MCF 10A (cell line): ENCODE measurements at regions not wholly inside any gene's neighbourhood (a gene's known extent, or its start where the extent isn't known, plus 50 kb on each side); places are given as distances from the start of the nearest gene placed in this dataset.

Experiments
- BruUV-seq: library from RNA; stranded (reverse); fragments of 400-500 nt; replicated peaks from 2 replicates; lab custom pipeline; 2021; lab: Mats Ljungman, UMichigan
- CTCF ChIA-PET: fragments of 300-600 bp; sonication (Branson Sonifier 250); formaldehyde crosslinking; extraction: SDS; loops from one replicate; lab custom pipeline; 2021; ENCODE audit warnings: antibody characterized with exemption, inconsistent platforms; lab: Yijun Ruan, JAX
- POLR2A ChIA-PET: fragments of 300-600, 350-650 bp; sonication (Branson Sonifier 250); formaldehyde crosslinking; extraction: SDS; loops from one replicate; lab custom pipeline; 2020; ENCODE audit warnings: antibody characterized with exemption, inconsistent platforms; lab: Yijun Ruan, JAX
- DNase-seq: peaks from one replicate; pipeline ENCODE4 v3.0.0-alpha.2; 2018; ENCODE audit not compliant: unreplicated experiment
- H3K27ac Mint-ChIP-seq: one replicate; pipeline ENCODE4 v1.8.0; 2022; ENCODE audit warnings: mild to moderate bottlenecking, low read depth, mixed read lengths; ENCODE audit not compliant: unreplicated experiment
- H3K27me3 Mint-ChIP-seq: one replicate; pipeline ENCODE4 v1.8.0; 2022; ENCODE audit warnings: mixed read lengths; ENCODE audit not compliant: insufficient read depth, unreplicated experiment
- H3K36me3 Mint-ChIP-seq: one replicate; pipeline ENCODE4 v1.8.0; 2022; ENCODE audit warnings: mild to moderate bottlenecking, moderate library complexity, mixed read lengths; ENCODE audit not compliant: insufficient read depth, unreplicated experiment
- H3K4me1 Mint-ChIP-seq: one replicate; pipeline ENCODE4 v1.8.0; 2022; ENCODE audit warnings: mixed read lengths; ENCODE audit not compliant: insufficient read depth, unreplicated experiment
- H3K4me3 Mint-ChIP-seq: one replicate; pipeline ENCODE4 v1.8.0; 2022; ENCODE audit warnings: mild to moderate bottlenecking, moderate library complexity, mixed read lengths; ENCODE audit not compliant: unreplicated experiment
- H3K9me3 Mint-ChIP-seq: one replicate; pipeline ENCODE4 v1.8.0; 2022; ENCODE audit warnings: mixed read lengths; ENCODE audit not compliant: unreplicated experiment
- intact Hi-C: fragments of 100-400 bp; cut with micrococcal nuclease; formaldehyde crosslinking; loops from 2 replicates; pipeline ENCODE4 v1.14.1; 2022
- TF ChIP-seq, protein P1 (sequence below): fragments of 200-600 bp; IDR thresholded peaks from one replicate; pipeline ENCODE4 v1.8.0; 2022; ENCODE audit warnings: antibody characterized with exemption, mild to moderate bottlenecking; ENCODE audit not compliant: unreplicated experiment

- no peak overlapping the region for H3K4me3 Mint-ChIP-seq
- no peaks in the 10 kb centered on the region for H3K27me3 Mint-ChIP-seq
- no peak for DNase-seq
- no peaks in the 10 kb centered on the region for H3K4me1 Mint-ChIP-seq
- no peaks in the 10 kb centered on the region for H3K9me3 Mint-ChIP-seq
- TF ChIP-seq, protein P1, sequence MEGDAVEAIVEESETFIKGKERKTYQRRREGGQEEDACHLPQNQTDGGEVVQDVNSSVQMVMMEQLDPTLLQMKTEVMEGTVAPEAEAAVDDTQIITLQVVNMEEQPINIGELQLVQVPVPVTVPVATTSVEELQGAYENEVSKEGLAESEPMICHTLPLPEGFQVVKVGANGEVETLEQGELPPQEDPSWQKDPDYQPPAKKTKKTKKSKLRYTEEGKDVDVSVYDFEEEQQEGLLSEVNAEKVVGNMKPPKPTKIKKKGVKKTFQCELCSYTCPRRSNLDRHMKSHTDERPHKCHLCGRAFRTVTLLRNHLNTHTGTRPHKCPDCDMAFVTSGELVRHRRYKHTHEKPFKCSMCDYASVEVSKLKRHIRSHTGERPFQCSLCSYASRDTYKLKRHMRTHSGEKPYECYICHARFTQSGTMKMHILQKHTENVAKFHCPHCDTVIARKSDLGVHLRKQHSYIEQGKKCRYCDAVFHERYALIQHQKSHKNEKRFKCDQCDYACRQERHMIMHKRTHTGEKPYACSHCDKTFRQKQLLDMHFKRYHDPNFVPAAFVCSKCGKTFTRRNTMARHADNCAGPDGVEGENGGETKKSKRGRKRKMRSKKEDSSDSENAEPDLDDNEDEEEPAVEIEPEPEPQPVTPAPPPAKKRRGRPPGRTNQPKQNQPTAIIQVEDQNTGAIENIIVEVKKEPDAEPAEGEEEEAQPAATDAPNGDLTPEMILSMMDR, result no peak
- no peak overlapping the region for H3K27ac Mint-ChIP-seq
- POLR2A ChIA-PET, result no interaction called here
- intact Hi-C loops, result no loop called here
- CTCF ChIA-PET, result no interaction called here
- no TSS peak for BruUV-seq
- no peaks in the 10 kb centered on the region for H3K36me3 Mint-ChIP-seq
These were observed 267.1 kb upstream of the CRY1 start for GRCh38 chr12:107360482-107360881.

DNA sequence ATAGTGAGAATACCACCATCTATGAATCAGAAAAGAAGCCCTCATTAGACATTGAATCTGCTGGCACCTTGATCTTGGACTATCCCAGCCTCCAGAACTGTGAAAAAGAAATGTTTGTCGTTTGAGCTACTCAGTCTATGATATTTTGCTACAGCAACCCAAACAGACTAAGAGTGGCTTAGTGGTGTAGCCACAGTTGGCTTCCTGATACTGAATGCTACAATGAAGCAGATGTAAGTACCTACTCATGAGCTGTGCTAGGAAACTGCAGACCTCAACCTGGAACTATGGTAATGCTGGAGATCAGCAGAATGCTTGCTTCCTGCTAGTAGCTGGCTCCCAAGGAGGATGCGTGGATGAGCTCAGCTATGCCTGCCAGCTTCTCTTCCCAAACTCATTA, 268.6 kb upstream of the CRY1 start:
- no peak overlapping the region for H3K27ac Mint-ChIP-seq
- intact Hi-C loops, result no loop called here
- H3K9me3 Mint-ChIP-seq, result no peaks in the 10 kb centered on the region
- DNase-seq, result no peak
- TF ChIP-seq, protein P1, result no peak
- ChIA-PET POLR2A (no interaction called here), CTCF (interaction anchor here (0.6 to 1.6 kb wide), 6 partner anchors 44 to 330 kb away, joined by 3 to 6 read pairs (median 4); no protein-coding TSS in a partner anchor)
- no peak overlapping the region for H3K4me3 Mint-ChIP-seq
- no peaks in the 10 kb centered on the region for H3K4me1 Mint-ChIP-seq
- BruUV-seq, result no TSS peak
- no peaks in the 10 kb centered on the region for H3K36me3 Mint-ChIP-seq
- no peaks in the 10 kb centered on the region for H3K27me3 Mint-ChIP-seq

DNA sequence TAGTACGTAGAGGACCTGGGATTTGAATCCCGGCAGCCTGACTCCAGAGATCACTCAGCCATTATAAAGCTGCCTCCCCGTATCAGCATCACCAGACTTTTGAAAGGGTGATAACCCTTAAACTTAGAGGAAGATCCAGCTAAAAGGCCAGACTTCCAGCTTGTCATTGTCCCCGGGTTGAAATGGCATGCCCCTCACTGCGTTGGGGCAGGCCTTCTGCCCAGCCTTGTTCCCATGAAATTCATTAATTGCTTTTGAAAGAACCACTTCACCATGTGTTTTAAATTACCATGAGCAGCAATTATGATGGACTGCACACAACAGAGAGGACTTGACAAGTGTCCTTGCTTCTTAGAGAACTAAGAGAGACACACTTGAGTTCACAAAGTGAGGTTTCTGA, 269.6 kb upstream of the CRY1 start:
- POLR2A ChIA-PET, result interaction anchor here (0.6 kb wide), 1 partner anchor 1598 kb away, joined by 4 read pairs; no protein-coding TSS in a partner anchor
- no peak overlapping the region for H3K4me3 Mint-ChIP-seq
- H3K36me3 Mint-ChIP-seq, result no peaks in the 10 kb centered on the region
- BruUV-seq, result no TSS peak
- intact Hi-C loops, result no loop called here
- H3K27me3 Mint-ChIP-seq, result no peaks in the 10 kb centered on the region
- H3K9me3 Mint-ChIP-seq, result no peaks in the 10 kb centered on the region
- TF ChIP-seq, protein P1, result no peak
- H3K27ac Mint-ChIP-seq, result no peak overlapping the region
- H3K4me1 Mint-ChIP-seq, result no peaks in the 10 kb centered on the region
- DNase-seq, result no peak
- CTCF ChIA-PET, result interaction anchor here (0.8 to 1.6 kb wide), 2 partner anchors 244 to 259 kb away, joined by 3 to 6 read pairs; no protein-coding TSS in a partner anchor

GRCh38 chr12:107364875-107365518, 271.6 kb upstream of the CRY1 start:
- H3K4me1 Mint-ChIP-seq, result no peaks in the 10 kb centered on the region
- intact Hi-C loops, result no loop called here
- no peak overlapping the region for H3K4me3 Mint-ChIP-seq
- TF ChIP-seq, protein P1, result no peak
- ChIA-PET POLR2A (no interaction called here), CTCF (interaction anchor here (0.6 to 1.7 kb wide), 2 partner anchors 9 to 215 kb away, joined by 3 to 4 read pairs; no protein-coding TSS in a partner anchor)
- no peaks in the 10 kb centered on the region for H3K27me3 Mint-ChIP-seq
- H3K36me3 Mint-ChIP-seq, result no peaks in the 10 kb centered on the region
- DNase-seq, result no peak
- H3K27ac Mint-ChIP-seq, result no peak overlapping the region
- BruUV-seq, result no TSS peak
- H3K9me3 Mint-ChIP-seq, result no peaks in the 10 kb centered on the region
